Activated naive CD4-positive, alpha-beta T cell (primary cell): ENCODE measurements at regions not wholly inside any gene's neighbourhood (a gene's known extent, or its start where the extent isn't known, plus 50 kb on each side); places are given as distances from the start of the nearest gene placed in this dataset.
"Not testable (repeated sequence)": the region's sequence is repeated elsewhere in the genome, so short reads cannot be mapped to it uniquely, and the experiment has no call there.

Experiments
- DNase-seq, 4 experiments: peaks; one replicate each; lab custom pipeline; 2025; lab: John Stamatoyannopoulos, UW

DNA sequence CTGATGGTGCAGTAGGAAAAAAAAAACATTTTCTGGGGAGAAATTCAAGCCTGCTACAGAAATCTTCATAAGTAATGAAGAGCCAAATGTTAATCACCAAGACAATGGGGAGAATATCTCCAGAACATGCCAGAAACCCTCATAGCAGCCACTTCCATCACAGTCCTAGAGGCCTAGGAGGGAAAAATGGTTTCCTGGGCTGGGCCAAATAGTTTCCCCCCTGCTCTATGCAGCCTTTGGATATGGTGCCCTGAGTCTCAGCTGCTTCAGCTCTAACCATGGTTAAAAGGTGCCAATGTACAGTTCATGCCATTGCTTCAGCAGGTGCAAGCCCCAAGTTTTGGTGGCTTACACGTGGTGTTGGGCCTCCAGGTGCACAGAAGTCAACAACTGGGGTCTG lies 113.1 kb downstream of the ZNF648 start:
- DNase-seq = no peak

DNA sequence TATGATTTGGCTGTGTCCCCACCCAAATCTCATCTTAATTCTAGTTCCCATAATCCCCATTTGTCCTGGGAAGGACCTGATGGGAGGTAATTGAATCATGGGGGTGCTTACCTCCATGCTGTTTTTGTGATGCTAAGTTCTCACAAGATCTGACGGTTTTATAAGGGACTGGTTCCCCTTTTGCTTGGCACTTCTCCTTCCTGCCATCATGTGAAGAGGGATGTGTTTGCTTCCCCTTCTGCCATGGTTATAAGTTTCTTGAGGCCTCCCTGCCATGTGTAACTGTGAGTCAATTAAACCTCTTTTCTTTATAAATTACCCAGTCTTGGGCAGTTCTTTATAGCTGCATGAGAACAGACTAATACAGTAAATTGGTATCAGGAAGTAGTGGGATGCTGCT lies 114.1 kb downstream of the ZNF648 start:
- no peak for DNase-seq

DNA sequence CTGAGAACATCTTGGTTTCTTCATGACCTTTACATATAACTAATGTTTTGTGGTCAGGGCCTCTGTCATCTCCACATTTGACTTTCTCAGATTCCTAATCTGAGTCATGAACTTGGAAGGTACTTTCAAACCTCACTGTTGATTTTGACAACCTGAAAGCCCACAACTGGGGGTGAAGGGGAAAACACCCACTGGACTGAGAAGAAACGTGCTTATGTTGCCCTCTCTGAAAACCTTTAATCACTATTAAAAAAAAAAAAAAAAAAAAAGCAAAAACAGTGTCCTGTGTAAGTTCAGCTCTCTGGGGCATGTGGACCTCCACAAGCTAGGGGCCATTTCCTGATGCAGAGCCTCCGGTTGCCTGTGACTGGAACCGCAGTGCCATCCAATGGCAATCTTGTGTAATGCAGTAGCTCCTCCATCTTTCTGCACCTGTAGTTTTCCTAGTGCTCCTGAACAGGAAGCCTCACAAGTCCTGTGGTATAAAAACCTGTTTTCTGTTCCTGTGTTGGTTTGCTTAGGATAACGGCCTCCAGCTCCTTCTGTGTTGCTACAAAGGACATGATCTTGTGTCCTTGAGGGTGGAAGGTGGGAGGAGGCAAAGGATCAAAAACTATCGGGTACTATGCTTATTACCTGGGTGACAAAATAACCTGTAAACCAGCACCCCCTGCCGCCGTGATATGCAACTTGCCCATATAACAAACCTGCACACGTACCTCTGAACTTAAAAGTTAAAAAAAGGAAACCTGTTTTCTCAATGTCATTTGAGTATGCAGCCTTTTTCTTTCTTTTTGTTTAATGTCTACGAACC lies 124.5 kb downstream of the ZNF648 start:
- peak in 1 of 4 experiments; percentile 3 for DNase-seq

DNA sequence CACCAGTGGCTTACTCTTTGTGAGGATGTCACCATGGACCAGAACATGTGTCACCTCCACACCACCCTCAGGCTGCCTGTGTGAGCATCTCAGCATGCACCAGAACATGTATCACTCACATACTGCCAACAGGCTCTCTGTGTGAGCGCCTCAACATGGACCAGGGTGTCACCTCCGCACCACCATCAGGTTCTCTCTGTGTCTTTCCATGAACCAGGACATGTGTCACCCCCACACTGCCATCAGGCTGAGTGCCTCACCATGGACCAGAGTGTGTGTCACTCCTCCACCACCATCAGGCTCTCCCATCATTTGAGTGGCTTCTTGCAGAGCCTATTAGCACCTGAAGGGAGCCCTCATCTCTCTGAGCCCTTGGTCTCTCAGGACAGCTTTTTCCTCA lies 125.2 kb downstream of the ZNF648 start:
- no peak for DNase-seq

DNA sequence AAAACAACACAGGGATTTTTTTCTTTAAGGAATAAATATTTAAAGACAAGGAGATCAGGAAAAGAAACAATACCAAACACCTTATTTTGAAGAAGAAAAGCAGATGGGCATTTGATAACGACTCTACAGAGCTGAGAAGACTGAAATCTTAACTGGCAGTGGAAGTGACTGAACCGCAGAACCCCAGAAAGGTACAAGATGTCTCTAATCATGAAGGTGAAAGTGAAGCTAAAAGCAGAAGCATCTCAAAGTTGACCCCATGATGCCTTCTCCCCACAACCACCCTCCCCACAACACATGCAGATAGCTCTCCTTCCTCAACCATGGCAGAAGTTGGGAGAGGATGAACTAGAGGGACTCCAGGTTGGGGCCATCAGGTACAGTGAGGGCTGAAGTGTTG lies 129.6 kb downstream of the ZNF648 start:
- no peak for DNase-seq

DNA sequence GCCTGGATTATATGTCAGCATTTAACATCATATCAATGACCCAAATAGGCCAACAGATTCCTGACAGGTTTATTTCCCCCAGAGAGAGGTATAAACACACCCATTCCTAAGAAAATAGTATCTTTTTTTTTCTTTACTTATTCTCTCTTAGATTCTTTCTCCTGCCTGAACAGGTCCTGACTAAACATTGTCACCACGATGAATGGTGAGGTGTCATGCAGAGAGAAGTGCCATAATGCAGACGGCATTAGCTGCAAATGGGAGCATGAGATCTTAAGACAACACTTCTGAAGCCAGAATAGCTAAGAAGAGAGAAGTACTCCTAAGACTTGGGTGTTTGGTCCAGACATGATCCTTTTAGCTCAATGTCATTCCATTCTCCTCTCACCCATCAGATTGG lies 131.3 kb downstream of the ZNF648 start:
- DNase-seq = no peak

DNA sequence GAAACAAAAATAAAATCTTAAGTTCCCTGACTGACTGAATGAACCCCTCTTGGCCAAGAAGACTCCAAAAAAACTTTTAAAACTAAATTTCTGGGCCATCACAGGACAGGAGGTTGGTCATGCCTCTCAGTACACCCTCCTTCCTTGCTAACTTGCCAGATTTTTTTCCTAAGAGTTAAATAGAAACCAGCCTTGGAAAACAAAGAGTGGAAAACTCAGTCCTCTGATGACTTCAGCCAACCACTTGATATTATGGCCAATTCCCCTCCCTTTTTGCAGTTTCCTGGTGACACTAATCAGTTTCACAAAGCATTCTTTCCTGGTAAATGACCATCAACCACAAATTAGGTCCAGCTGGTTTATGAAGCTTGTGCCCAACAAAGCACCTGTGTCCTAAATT lies 134.8 kb downstream of the ZNF648 start:
- DNase-seq = no peak

DNA sequence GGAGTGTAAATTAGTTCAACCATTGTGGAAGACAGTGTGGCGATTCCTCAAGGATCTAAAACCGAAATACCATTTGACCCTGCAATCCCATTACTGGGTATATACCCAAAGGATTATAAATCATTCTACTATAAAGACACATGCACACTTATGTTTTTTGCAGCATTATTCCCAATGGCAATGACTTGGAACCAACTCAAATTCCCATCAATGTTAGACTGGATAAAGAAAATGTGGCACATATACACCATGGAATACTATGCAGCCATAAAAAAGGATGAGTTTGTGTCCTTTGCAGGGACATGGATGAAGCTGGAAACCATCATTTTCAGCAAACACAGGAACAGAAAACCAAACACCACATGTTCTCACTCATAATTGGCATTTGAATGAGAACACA lies 137.5 kb downstream of the ZNF648 start:
- not testable (repeated sequence) for DNase-seq

DNA sequence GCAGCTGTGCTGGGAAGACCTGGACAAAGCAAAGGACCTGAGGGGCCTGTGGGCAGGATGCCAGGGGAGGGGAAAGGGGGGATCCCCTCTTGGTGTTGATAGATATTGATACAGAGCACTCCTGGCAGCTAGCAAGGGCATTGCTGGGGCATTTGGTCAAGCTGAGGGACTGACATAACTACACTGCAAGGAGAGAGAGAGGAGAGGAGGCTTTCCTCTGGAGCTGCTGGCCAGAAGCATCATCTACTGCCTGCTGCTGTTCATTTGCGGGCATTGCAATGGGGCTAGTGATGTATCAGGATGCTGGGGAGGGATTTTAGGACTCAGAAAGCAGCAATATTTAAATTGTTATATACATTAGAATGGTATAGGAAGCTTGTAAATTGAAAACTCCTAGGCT lies 142.0 kb downstream of the ZNF648 start:
- DNase-seq = no peak

DNA sequence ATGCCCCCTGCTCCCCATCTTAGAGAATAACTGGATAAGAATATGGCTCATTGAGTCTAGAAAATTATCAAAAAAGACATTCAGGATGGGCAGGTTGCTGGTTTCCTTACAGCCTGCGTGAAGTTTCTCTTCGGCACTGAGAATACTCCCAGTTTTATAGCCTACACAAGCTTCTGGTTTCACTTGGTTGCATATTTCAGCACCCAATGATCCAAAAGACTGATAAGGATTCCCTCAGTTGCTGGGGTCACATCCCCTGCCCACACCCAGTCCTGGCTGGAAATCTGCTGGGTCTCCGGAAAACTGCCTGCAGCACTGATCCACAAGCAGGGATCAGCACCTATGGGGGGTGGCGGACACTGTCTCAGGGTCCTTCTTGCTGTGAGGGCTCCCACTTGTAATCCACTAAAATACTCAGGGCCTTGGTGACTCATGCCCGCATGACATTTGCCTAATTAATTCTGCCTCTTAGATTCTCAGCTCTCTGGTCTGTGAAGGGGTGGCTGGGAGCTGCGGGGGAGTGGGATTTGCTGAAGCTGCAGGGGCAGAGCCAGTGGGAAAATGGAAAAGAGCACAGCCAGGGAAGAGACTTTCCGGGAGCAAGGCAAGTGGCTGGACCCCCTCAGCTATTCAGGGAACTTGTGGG lies 142.5 kb downstream of the ZNF648 start:
- no peak for DNase-seq

DNA sequence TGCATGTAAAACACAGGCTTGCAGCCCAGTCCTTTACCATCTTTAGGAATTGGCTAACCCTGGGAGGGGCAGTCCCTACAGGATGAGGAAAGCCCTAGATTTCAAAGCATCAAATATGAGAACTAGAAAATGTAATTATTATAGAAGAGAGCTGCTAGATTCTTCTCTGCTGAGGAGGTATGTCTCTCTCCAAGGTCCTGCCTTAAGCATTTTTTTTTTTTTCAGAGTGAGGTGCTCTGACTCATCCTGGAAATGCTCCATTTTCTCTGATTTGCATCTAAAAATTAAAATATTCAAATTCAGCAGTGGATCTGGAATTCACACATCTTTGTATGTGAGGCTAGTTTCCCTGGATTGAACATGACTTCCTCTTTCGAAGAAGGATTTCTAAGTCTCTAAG lies 149.8 kb downstream of the ZNF648 start:
- DNase-seq = no peak

DNA sequence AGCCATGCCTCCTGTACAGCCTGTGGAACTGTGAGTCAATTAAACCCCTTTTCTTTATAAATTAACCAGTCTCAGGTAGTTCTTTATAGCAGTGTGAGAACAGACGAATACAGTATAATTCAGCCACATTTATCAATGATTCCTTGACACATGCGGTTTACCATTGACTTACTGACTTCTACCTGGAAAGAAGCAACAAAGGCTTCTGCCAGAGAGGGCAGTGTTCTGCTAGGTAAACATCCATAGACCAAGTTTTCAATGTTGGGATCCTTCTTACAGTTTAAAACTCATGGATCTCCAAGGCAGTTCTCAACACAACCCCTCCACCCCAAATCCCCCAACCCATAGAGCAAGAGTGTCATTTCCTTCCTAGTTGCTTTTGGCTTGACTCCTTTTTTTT lies 150.6 kb downstream of the ZNF648 start:
- no peak for DNase-seq

DNA sequence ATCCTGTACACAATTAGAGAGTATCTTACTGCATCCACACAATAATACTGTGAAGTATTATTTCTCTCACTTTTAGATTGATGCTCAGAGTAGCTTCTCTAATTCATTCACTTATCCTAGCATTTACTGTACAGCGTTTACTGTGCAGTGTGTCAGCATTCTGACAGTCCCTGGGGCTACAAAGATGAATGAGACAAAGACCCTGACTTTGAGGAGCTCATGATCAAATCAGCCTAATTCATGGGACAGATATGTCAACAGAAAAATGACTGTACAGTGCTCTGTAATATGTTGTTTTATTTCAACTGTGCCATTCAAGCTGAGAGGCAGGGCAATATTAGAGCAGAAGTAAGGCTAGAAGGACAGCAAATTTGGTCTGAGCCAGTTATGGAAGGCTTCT lies 152.5 kb downstream of the ZNF648 start:
- DNase-seq = no peak

DNA sequence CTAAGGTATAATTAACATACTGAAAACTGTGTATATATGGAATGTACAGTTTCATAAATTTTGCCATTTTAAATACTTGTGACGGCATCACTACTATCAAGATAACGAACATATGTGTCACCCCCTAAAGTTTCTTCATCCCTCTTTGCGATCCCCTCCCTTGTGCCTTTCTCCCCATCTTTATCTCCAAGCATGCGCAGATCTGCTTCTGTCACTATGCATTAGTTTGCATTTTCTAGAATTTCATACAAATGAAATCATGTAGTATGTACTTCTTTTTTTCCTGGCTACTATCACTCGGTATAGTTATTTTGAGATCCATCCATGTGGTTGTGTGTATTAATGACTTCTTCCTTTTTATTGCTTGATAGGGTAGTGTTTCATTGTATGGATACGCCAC lies 154.9 kb downstream of the ZNF648 start:
- no peak for DNase-seq

DNA sequence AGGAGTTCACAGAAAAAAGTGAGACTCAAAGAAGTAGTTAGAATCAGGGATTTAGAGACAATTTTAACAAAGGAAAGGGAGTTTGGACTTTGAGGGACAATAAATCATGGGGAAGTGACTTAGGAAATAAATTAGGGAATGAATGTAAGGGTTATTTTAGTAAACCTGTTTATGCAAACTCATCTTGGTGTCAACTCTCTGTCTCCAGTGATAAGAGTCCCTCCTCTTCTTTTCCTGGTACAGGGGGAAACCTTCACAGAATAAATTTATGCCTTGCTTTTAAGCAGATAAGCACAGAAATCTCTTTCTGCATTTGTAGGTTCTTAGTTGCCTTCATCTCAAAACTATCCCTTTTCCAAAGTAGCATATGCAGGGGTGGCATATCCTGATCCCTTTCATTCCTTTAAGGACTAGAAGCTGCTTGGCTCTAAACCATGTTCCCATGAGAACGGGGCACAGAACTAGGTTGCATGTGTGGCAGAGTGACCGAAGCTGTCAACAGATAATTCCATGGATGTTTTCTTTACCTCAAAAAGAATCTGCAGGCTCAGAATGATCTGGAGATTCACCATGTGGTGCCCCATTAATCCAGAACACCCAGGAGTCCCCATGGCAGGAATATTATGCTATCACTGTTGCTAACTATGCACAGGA lies 155.4 kb downstream of the ZNF648 start:
- DNase-seq = no peak

DNA sequence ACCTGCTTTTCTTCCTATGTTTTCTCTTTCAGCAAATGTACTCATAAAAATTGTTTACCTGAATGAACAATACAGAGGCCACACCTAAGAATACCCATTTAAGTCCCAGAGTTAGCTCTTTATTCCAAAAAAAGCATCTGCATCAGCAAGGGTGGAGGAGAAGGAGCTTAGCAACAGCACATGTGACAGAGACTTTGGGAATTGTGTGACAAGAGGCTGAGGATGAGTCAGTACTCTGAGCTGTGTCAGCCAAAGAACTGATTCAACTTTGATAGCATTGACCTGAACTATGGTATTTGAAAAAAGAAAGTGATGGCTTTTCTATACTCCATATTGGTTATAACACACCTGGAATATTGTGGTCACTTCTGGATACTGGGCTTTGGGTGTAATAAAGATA lies 162.7 kb downstream of the ZNF648 start:
- DNase-seq = no peak

DNA sequence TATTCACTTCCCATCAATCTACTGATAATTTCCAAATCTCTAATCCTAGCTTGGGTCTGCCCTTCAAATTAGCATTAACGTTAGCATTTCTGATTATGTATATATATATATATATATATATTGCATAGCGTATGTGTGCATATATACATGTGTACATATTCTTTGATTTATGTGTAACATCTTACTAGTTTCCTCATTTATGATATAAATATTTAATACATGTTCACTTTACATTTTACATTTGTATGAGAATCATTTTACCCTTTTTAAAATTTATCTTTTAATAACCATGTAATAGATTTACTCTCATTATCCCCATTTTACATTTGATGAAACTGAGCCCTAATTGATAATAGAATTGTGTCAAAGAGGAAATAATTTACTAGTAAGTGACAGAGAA lies 164.7 kb downstream of the ZNF648 start:
- DNase-seq = no peak

DNA sequence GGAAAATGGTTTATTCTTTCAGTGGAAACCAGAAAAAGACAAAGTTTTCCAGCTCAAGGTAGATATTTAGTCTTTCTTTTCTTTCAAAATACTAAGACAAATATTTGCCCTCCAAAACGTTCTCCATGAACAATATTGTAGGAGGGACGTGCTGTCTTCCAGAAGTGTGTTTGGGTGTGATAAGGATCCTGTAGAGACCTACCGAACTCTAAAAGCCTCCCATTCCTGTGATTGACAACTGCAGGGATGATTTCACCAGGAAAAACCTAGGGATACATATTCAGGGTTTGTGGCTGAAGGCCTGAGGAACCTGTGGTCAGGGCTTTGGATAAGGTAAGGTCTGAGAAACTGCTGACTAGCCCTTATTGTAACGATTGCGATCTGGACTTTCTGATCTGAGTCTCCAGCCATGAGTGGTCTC lies 167.1 kb downstream of the ZNF648 start:
- no peak for DNase-seq

DNA sequence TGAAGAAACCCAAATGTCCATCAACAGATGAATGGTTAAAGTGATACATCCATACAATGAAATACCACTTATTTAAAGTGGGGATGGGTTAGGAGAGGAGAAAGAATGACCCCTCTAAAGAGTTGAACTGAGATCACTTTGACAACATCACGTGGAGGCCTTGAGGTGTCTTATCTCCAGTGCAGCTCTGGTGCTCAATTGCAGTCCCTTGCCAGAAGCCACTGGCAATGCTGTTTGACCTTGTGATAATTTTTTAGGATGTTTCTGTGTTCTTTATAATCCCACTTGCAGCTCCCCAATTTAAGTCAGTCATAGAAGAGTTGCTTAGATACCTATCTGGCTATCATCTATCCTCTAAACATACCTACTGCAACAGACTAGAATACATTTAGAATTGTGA lies 167.6 kb downstream of the ZNF648 start:
- DNase-seq = no peak

DNA sequence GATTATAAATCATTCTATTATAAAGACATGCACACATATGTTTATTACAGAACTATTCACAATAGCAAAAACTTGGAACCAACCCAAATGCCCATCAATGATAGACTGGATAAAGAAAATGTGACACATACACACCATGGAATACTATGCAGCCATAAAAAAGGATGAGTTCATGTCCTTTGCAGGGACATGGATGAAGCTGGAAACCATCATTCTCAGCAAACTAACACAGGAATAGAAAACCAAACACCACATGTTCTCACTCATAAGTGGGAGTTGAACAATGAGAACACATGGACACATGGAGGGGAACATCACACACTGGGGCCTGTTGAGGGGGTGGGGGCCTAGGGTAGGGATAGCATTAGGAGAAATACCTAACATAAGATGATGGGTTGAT lies 168.4 kb downstream of the ZNF648 start:
- DNase-seq = not testable (repeated sequence)

DNA sequence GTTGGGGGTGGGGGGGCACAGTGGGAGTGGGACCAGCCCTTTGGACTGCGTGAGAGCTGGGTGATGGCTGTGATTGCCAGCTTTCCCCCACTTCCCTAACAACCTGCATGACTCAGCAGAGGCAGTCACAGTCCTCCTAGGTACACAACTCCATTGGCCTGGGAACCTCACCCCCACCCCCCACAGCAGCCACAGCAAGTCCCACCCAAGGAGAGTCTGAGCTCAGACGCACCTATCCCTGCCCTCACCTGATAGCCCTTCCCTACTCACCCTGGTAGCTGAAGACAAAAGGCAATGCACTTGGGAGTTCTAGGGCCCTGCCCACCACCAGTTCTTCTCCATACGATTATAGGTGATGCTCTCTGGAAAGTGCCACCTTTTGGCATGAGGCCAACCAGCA lies 188.9 kb downstream of the ZNF648 start:
- DNase-seq = no peak

DNA sequence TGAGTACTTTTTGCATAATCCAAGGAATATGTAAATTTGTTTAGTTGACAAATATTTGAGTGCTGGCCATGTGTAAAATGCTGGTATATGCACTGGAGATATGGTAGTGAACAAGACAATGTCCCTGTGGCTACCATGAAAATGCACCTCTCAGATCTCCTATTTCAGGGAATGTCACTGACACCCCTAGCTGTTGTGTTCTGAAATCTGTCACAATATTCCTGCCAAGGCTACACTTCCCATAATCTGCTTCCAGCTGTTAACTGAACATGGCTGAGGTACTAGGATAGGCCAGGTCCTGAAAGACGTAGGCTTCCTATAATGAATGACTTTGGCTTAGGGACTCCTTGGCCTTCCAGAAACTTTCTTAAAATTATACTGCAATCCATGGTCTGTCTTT lies 197.8 kb downstream of the ZNF648 start:
- DNase-seq = no peak

DNA sequence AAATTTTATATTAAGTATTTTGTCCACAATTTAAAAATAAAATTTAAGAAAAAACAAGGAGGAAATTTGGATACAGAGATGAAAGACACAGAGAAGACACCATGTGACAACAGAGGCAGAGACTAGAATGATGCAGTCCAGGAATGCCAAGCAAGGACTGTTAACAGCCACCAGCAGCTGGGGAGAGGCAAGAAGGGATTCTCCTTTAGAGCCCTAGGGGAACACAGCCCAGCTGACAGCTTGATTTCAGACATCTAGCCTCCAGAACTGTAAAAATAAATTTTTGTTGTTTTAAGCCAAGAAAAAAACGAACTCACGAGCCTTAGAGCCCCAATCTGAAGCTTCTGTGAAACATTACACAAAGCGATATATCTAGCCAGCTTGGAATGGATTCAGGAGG lies 198.5 kb downstream of the ZNF648 start:
- DNase-seq = no peak
